IPS-NIHi7 (cell line): ENCODE measurements at regions not wholly inside any gene's neighbourhood (a gene's known extent, or its start where the extent isn't known, plus 50 kb on each side); places are given as distances from the start of the nearest gene placed in this dataset.
A peak's percentile ranks its signal among the peaks of the same experiment; 100 is the strongest.

ENCODE experiments used
- DNase-seq: peaks from one replicate; pipeline ENCODE4 v3.0.0; 2012; ENCODE audit warnings: mixed read lengths; ENCODE audit errors: extremely low spot score

GRCh38 chr1:11596295-11596694 is 57.9 kb downstream of the FBXO2 start:
- no peak for DNase-seq

- DNase-seq: no peak
These were observed 58.9 kb downstream of the FBXO2 start for GRCh38 chr1:11595285-11595684.

GRCh38 chr1:11594625-11595024 is 59.6 kb downstream of the FBXO2 start:
- no peak for DNase-seq

DNA sequence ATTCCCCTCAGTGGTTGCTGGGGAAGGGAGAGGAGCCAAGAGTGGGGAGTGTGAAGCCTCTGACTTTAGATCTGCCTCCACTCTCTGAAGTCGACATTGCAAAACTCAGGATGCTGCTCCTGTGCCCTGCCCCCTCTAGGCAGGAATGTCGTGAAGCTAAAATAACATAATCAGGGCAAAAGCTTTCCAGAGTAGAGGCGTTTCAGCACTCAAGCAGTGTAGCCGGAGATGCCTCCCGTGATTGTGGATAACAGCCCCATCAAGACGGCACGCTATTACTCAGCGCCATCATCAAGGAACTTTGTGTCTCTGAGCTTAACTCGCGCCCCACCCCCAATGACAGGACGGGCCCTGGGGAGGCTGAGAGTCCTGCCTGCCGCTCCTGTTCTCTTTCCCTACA is 60.0 kb downstream of the FBXO2 start:
- peak; percentile 81 for DNase-seq

- DNase-seq: no peak
These were observed 61.5 kb downstream of the FBXO2 start for GRCh38 chr1:11592752-11593151.

- peak; percentile 84 for DNase-seq
These were observed 63.8 kb downstream of the FBXO2 start for GRCh38 chr1:11590395-11590794.
